ENCODE measurements at regions not wholly inside any gene's neighbourhood (a gene's known extent, or its start where the extent isn't known, plus 50 kb on each side); places are given as distances from the start of the nearest gene placed in this dataset.

- TF ChIP-seq POLR2AphosphoS5 (IDR thresholded peaks at IDR 0.05; ENCODE audit: borderline replicate concordance, low read depth, low read length) (no peak), EZH2 (IDR thresholded peaks at IDR 0.05) (no peak), FOXP2 (optimal IDR thresholded peaks at IDR 0.05; ENCODE audit: control extremely low read depth, extremely low read length, insufficient read depth) (no peak)
These were observed 214.4 kb downstream of the TBX5 start for GRCh38 chr12:114191581-114191980.

Measured in SK-N-MC (cell line).